ENCODE measurements at regions not wholly inside any gene's neighbourhood (a gene's known extent, or its start where the extent isn't known, plus 50 kb on each side); places are given as distances from the start of the nearest gene placed in this dataset.

GRCh38 chr10:3968727-3969126 is 183.7 kb upstream of the KLF6 start:
- no peak for TF ChIP-seq POLR2AphosphoS5 (IDR thresholded peaks at IDR 0.05)
- TF ChIP-seq CTCF (IDR thresholded peaks at IDR 0.05 in 8 of 11, conservative IDR thresholded peaks at IDR 0.05 in 3 of 11): no peak
- no peak for TF ChIP-seq POLR2A (IDR thresholded peaks at IDR 0.05)
